Activated CD4-positive, CD25-positive, alpha-beta regulatory T cell treated with anti-CD3 and anti-CD28 coated beads, Interleukin-2, amount 50 U/mL, for 16 hours (primary cell): ENCODE measurements at regions not wholly inside any gene's neighbourhood (a gene's known extent, or its start where the extent isn't known, plus 50 kb on each side); places are given as distances from the start of the nearest gene placed in this dataset.
"Not testable (repeated sequence)": the region's sequence is repeated elsewhere in the genome, so short reads cannot be mapped to it uniquely, and the experiment has no call there.

ENCODE experiments used
- DNase-seq: peaks from one replicate; pipeline ENCODE4 v3.0.0-alpha.2; 2020; ENCODE audit warnings: low read depth, low spot score

DNA sequence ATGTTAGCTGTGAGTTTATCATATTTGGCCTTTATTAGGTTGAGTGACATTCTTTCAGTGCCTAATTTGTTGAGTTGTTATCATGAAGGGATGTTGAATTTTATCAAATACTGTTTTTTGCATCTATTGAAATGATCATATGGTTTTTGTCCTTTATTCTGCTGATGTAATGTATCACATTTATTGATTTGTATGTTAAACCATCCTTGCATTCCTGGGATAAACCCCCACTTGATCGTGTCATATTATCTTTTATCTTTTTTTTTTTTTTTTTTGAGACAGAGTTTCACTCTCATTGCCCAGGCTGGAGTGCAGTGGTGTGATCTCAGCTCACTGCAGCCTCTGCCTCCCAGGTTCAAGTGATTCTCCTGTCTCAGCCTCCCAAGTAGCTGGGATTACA, 51.9 kb upstream of the MFGE8 start:
- DNase-seq: not testable (repeated sequence)

DNA sequence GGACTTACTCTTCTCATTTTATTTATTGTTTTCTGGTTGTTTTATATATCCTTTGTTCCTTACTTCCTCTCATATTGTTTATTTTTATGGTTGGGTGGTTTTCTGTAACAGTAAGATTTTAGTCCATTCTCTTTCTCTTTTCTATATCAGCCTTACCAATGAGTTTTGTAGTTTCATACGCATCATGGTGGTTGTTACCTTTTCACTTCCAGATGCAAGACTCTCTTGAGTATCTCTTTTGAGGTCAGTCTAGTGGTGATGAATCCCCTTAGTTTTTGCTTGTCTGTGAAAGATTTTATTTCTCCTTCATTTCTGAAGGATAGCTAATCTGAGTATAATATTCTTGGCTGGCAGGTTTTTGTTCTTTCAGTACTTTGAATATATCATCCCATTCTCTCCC, 57.1 kb upstream of the MFGE8 start:
- no peak for DNase-seq

DNA sequence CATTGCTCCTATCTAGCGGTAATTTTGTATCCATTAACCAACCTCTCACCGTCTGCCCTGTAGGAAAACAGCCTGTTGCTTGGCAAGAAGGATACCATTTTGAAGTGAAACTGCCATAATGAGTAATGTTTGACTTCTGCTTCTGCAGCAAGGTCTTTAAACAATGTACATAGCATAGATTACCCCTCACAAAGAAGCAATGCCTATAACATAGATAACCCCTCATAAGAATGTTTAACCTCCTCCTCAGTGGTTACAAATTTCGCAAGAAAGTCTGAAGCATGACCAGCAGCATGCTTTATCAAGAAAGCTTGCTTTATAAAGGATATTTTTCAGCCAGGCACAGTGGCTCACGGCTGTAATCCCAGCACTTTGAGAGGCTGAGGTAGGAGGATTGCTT, 61.2 kb upstream of the MFGE8 start:
- DNase-seq: no peak

DNA sequence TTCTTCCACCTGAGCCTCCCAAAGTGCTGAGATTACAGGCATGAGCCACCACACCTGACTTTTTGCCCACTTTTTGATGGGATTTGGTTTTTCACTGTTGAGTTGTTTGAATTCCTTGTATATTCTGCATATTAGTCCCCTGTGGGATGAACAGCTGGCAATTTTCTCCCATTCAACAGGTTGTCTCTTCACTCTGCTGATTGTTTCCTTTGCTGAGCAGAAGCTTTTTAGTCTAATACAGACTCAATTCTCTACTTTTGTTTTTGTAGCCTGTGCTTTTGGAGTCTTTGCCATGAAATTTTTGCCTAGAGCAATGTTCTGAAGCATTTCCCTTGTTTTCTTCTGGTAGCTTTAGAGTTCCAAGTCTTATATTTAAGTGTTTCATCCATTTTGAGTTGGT, 62.7 kb upstream of the MFGE8 start:
- no peak for DNase-seq

DNA sequence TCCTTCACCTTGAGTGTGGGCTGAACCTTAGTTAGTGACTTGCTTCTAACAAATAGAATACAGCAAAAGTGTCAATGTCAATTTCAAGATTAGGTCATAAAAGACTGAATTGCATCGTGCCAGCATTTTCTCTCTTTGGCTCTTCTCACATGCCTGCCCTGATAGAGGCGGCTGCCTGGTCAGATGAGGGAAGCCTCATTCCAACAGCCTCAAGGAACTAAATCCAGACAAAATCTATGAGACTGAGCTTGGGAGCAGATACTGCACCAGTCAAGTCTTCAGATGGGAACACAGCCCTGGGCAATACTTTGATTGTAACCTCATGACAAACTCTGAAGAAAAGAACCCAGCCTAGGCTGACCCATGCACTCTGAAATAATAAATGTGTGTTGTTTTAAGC, 63.5 kb upstream of the MFGE8 start:
- DNase-seq: no peak

DNA sequence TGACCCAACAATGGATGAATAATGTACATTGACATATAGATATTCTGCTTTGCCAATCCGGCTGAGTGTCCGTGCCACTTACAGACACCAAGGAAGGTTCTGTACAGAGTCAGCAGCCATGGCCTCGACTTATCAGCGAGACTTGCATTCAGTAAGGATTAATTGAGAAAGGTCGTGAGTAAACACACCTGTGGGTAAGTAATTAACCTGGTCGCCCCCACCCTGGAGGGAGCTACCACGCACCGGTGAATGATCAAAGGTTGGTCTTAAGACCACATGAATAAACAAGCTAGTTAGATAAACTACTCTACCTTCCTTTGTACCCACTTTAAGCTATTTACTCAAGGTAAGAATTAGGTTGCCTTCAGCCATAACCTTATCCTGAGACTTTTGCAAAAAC, 66.5 kb upstream of the MFGE8 start:
- no peak for DNase-seq

DNA sequence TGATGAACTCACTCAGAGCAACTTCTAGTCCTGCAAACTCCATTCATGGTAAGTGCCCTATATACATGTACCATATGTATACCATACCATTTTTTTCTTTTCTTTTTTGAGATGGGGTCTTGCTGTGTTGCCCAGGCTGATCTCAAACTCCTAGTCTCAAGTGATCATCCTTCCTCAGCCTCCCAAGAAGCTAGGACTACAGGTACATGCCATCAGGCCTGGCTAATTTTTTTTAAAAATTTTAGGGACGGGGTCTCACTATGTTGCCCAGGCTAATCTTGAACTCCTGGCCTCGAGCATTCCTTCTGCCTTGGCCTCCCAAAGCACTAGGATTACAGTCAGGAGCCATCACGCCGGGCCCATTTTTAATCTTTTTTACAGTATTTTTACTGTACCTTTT, 67.3 kb upstream of the MFGE8 start:
- DNase-seq: no peak

DNA sequence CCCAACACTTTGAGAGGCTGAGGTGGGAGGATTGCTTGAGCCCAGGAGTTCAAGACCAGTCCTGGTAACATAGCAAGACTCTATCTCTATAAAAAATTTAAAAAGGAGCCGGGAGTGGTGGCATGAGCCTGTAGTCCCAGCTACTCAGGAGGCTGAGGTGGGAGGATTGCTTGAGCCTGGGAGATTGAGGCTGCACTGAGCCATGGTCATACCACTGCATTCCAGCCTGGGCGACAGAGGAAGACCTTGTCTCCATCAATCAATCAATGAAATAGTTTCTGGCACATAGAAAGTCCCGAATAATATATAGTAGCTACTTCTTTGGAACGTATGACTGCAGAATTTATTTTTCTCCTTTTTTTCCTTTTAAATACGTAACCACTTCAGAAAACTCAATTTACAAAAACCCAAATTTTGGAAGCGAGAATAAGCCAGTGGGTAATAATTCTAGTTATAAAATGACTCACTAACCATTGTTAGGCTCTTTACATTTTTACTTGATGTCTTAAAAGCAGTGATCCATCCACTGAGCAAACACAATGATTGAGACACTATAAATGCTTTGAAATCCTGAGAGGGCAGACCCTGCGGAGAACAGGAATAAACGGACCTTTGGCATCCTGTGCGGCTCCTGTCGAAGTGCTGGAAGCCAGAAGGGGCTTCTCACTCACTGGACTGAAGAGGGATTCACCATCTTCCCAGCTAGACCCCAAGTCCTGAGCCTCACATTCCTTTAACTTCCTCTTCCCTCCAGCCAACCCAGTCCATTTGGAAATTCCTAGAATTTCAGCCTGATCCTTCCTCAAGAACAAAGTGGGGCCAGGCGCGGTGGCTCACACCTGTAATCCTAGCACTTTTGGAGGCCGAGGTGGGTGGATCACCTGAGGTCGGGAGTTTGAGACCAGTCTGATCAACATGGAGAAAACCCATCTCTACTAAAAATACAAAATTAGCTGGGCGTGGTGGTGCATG, 68.4 kb upstream of the MFGE8 start:
- DNase-seq: no peak

DNA sequence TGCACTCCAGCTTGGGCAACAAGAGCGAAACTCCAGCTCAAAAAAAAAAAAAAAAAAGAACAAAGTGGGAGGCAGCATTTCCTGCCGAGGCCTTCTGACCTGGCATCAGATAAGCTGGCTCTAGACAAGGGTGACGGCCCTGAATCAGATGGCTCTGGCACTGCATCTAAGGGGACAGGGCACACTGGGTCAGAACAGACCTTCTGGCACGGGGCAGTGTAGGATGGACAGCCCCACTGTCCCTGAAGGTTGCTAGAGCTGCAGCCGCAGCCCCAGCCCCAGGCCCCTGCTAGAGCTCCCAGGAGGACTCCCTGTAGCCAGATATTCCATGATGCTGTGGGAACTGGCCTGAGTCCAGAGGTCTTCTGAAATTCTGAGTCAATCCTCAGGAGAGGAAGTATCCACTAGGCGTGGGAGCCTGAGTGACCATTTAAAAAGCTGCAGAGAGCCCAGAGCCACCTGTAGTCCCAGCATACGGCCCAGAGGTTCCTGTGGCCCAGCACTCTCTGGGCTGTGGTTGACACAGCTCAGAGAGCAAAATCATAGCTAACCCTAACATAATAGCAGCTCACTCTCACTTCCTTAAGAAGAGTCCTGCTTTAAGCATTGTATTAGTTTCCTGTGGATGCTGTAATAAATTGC, 69.2 kb upstream of the MFGE8 start:
- DNase-seq: no peak

DNA sequence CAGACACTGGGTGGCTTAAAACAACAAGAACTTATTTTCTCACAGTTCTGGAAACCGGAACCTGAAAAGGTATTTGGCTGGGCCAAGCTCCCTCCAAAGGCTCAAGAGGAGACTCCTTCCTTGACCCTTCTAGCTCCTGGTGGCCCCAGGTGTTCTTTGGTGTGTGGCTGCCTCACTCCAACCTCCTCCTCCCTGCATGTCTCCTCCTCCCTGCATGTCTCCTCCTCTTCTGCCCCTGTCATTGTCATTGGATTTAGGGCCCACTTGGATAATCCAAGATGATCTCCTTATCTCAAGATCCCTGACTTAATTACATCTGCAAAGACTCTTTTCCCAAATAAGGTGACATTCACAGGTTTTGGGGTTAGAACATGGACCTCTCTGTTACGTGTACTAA, 69.8 kb upstream of the MFGE8 start:
- DNase-seq: no peak

DNA sequence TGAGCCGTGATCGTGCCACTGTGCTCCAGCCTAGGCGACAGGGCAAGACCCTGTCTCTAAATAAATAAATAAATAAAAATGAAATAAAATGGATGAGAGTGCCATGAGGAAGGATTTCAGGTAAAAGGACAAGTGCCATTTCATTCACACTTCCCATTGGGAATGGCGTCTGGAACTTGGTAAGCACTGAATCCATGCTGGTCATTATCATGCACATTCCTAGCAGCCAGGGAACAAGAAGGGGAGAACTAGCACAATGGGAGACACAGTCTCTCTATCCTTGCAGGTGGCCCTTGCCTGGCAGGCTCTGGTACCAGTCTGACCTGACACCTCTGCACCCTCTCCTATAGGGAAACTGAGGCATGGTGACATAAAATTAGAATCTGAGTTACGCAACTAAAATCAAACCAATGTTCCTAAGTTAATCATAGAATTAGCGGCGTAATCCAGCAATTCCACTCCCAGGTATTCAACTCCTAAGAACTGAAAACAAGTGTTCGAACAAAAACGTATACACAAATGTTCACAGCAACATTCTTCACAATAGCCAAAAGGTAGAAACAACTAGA, 70.8 kb upstream of the MFGE8 start:
- DNase-seq: no peak

DNA sequence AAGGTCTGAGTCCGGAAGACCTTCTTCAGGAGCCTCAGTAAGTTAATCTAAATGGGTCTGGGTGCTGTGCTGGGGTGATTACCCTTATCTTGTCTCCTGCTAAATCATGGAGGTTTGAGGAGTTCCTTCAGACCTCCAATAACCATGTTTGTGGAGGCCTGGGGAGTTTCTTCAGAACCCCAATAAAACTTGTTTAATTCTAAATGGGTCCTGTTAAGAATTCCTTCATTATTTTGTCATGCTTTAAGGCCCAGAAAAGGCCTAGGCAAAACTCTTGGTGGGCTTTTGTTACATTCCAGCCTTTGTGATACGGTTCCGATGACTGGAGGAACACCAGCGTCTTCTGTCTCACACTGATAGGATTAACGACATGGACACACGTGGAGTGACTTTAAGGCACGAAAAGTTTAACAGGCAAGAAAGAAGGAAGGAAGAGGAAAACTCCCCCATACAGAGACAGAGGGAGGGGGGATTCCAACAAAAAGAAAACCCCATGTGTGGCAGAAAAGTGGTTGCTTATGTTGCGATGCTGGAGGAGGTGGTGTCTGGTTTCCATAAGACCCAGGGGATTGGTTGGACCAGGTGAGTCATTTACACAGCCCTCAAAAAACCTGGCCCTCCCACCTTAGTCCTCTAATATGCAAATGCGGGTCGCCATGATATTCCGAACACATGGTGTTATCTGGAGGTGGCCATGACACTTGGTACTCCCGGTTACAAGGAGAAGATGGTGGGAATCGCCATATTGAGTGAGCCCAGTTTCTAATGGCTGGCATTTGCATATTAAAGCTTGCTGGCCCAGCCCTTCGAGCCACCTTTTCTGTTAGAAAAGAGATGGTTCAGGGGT, 72.6 kb upstream of the MFGE8 start:
- DNase-seq: no peak

DNA sequence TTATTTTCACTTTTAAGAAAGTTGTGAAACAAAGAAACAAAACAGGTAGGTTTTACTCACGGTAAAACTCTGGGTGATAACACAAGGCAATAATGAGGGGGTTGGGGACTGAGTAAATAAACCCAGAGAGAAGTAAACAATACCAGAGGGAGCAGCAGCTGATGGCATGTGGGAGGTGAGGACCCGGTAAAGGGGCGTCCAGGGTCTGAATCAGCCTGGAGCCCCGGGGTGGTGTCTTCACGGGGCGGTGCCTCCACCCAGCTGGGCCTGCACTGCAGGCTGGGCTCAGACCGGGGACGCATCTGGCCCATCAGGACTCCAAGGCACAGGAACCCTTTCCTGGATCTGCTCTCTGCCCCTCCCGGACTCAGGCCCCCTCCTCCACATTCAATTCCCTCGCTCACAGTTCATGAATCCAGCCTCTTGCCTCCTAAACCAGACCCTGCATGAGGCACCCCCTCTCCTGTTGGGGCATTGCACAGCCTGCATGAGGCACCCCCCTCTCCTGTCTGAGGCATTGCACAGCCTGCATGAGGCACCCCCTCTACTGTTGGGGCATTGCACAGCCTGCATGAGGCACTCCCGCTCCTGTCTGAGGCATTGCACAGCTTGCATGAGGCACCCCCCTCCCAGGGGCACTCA, 73.9 kb upstream of the MFGE8 start:
- no peak for DNase-seq

DNA sequence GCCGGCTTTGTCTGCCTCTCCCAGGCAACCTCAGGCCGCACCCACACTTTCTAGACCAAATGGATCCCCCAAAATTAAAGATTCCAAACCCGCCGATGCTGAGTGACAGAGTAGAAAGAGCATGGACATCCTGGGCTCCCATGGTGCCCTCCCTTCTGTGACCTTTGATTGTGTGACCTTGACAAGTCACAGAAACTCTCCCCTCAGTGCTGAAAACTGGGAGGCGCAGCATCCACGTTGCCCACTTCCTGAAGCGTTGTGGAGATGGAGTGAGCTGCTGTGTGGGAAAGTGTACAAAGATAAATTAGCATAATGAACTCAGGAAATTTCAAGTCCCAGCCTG, 74.4 kb upstream of the MFGE8 start:
- DNase-seq: no peak

DNA sequence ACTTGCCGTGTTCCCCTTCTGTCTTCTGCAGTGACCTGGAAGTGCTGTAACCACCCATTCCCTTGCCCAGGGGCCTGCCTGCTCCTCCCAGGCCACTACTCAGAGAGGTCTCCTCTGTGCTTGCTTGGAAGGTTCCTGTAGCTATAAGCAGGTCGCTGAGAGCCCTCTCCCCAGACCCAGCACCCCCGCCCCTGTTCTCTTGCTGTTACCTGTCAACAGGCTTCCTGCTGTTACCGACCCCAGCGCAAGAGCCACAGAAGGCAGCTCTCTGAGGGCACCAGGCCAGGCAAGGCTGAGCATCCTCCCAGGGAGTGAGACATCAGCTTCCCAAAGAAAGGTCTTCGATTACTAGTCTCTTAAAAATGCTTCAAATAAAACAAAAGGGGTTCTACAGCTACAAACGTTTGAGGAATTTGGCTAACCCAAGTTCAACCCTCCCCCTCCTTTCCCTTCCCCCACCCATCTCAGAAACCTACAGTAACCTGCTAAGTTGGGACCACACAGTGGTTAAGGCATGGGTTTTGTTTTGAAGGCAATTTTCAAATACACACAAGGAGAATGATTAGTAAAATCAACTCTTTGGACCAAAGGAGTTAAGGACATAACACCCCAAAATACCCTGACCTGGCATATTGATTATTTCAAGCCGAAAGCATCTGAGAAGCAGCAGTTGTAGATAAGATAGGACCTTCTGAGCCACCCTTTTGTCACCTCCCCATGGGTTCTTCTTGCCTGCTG, 74.9 kb upstream of the MFGE8 start:
- no peak for DNase-seq

DNA sequence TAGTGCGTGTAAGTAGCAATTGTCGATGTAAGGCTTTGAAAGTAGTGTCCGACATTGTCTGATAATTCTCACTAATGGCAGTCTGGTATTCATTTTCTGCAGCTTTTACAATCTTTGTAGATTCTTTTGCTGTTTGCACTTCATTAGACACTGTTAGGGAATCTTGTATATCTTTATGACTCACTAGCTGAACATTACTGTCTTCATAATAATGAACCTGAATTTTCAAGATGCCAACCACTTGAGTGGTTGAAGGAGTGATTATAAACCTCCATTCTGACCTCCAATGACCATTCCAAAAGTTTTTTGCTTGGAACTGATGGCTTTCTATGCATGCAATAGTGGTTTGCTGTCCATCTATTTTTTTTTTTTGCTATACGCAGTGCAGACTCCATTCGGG, 76.4 kb upstream of the MFGE8 start:
- DNase-seq: no peak

DNA sequence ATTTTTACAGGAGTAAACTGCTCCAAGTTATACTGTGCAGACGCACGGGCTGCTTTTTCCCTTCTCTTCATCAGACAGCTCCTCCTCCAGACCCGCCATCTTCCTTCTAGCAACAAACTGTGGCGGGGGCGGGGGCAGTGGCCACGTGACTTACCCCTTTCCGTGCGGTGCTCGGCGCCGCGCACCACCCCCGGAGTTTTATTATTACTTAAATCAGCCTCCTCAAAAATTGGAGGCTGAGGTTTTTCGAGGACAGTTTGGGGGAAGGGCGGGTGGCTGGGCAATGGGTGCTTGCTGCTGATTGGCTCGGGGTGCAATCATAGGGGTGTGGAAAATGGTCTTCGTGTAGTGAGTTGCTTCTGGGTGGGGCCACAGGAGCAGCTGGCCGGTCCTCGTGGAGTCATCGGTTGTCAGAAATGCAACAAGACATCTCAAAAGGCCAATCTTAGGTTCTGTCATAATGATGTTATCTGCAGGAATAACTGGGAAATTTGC, 77.1 kb upstream of the MFGE8 start:
- no peak for DNase-seq

DNA sequence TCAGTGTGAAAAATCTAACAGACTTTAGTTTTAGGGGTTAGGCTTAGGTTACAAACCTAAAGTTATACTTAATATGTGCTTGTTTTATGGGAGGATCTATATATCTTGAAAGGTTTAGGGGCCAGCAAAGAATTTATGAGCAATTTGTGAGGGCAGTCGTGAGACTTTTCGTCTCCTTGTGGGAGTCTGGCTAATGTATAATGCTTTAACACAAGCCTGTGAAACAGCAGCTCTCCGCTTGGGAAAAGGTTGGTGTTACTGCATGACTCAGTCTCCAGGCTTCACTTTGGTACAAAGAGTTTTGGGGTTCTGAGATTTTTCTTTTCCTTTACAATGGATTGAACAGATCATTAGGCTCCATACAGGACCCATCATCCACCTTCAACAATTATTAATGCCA, 79.0 kb upstream of the MFGE8 start:
- no peak for DNase-seq

DNA sequence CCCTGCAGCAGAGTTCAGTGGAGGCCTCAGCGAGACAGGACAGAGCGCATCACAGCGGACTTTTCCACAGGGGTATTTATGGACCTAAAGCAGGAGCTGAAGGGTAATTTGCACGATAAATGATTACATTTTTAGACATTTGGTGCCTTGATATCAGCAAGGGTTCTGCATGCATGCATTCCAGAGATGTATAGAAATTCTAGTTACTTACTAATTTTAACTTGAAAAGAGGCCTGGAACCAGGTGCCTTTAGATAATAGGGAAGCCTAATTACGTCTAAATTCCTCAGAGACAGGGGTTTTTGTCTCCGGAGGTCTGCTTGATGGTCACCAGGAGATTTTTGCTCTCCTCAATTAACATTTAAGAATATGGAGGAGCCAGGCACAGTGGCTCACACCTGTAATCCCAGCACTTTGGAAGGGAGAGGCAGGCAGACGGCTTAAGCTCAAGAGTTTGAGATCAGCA, 79.8 kb upstream of the MFGE8 start:
- DNase-seq: no peak

DNA sequence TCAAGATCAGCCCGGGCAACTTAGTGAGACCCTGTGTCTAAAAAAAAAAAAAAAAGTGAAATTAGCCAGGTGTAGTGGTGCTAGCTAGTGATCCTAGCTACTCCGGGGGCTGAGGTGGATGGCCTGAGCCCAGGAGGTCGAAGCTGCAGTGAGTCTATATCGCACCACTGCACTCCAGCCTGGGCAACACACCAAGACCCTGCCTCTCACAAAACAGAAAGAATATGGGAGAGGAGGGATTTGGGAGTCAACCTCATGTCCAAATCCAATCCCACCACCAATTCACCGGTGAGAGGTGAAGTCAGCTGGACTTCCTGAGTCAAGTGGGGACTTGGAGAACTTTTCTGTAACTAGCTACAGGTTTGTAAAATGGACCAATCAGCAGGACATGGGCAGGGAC, 80.5 kb upstream of the MFGE8 start:
- no peak for DNase-seq

DNA sequence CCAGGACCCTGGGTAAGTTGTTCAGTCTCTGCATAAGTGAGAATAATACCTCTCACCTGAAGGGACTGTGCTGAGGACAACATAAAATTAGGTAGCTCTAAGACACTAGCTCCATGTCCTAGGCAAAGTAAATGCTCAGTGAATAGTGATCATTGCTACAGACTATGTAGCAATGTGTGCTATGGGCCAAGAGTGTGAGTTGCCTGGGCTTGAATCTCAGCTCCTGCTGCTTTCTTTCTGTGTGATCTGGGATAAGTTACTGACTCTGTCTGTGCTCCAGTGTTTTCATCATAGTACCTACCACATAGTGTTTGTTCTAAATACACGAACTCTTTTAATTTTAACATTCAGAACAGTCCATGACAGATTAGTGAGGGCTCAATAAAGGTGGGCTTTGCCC, 81.1 kb upstream of the MFGE8 start:
- no peak for DNase-seq
